ENCODE measurements at regions not wholly inside any gene's neighbourhood (a gene's known extent, or its start where the extent isn't known, plus 50 kb on each side); places are given as distances from the start of the nearest gene placed in this dataset.

DNA sequence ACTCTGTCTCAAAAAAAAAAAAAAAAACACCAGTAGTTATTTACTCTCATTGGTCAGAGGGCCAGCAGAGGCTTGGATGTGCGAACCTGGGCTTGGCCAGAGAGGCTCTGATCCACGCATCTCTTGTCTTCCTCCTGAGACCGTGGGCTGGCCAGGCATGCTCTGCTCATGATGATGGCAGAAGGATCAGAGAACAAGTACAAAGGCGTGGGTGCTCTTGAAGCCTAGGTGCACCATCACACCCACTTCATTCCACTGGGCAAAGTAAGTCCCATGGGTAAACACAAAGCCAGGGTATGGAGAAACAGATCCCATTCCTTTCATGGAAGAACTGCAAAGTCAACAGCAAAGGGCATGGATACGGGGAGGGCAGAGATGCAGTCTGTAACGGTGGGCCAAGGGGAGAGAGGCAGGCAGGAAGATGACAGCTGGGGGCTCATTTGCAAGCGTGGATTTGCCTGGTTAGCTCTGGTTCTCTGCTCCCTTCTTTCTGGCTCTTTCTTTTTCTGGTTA, 128.2 kb upstream of the SDK1 start:
- Histone ChIP-seq H2AFZ (ENCODE audit: low read depth, low read length) (no peak overlapping the region), H4K91ac (ENCODE audit: low read length) (no peak overlapping the region)
- WGBS = 94% methylated on average over 7 of the region's 7 CpGs

GRCh38 chr7:3174515-3175284, 126.4 kb upstream of the SDK1 start:
- no peak for DNase-seq
- H4K91ac ChIP-seq (ENCODE audit: low read length) = no peak overlapping the region
- no peak overlapping the region for H2AK5ac ChIP-seq (ENCODE audit: low read length, severe bottlenecking)
- no peak overlapping the region for H2AFZ ChIP-seq (ENCODE audit: low read depth, low read length)
- H2BK120ac ChIP-seq (ENCODE audit: low read depth, low read length) = no peak overlapping the region
- 90% methylated on average over 14 of the region's 15 CpGs for WGBS
- no peak overlapping the region for H2BK5ac ChIP-seq (ENCODE audit: low read depth, low read length, poor library complexity, severe bottlenecking)
- no peak overlapping the region for H3K18ac ChIP-seq (ENCODE audit: low read depth in 1 of 2, low read length in 2 of 2)
- H3K79me1 ChIP-seq (replicated peaks; ENCODE audit: low read length, poor library complexity, severe bottlenecking) = no peaks in the 10 kb centered on the region
- H2BK12ac ChIP-seq (ENCODE audit: low read length in 2 of 2) = no peak overlapping the region
- no peak overlapping the region for H2BK15ac ChIP-seq (ENCODE audit: low read depth, poor library complexity, severe bottlenecking)
- no peak overlapping the region for H3K9ac ChIP-seq (ENCODE audit: low read length)
- no peak overlapping the region for H4K8ac ChIP-seq (ENCODE audit: low read length)
- no peak overlapping the region for H3K4ac ChIP-seq (ENCODE audit: low read depth in 1 of 2, low read length in 2 of 2)
- H3K9me3 ChIP-seq (ENCODE audit: control insufficient read depth, low read length) = peaks cover 7% of the 10 kb centered on the region
- no peak overlapping the region for H3K27ac ChIP-seq (ENCODE audit: low read length, poor library complexity, severe bottlenecking)
- H3K4me2 ChIP-seq (ENCODE audit: low read length, poor library complexity, severe bottlenecking) = no peak overlapping the region
- H3K4me1 ChIP-seq (ENCODE audit: control insufficient read depth, insufficient read depth, low read depth, low read length) = peaks cover 3% of the 10 kb centered on the region
- H3K27me3 ChIP-seq (ENCODE audit: control insufficient read depth in 1 of 2, insufficient read depth in 1 of 2, low read length in 2 of 2) = peaks cover 0 to 2% of the 10 kb centered on the region in 2 experiments
- no peak overlapping the region for H3K14ac ChIP-seq (ENCODE audit: low read length in 2 of 2)
- H3K4me3 ChIP-seq (ENCODE audit: insufficient read depth in 1 of 2, low read depth in 1 of 2, low read length in 2 of 2) = no peak overlapping the region
- H3K36me3 ChIP-seq (ENCODE audit: control insufficient read depth in 1 of 2, insufficient read depth in 2 of 2, low read depth in 1 of 2, low read length in 2 of 2) = no peaks in the 10 kb centered on the region
- H3K23ac ChIP-seq (ENCODE audit: low read length in 2 of 2) = no peak overlapping the region

More for the DNA sequence above, 128.2 kb upstream of the SDK1 start:
- Histone ChIP-seq H3K27me3 (ENCODE audit: control insufficient read depth in 1 of 2, insufficient read depth in 1 of 2, low read length in 2 of 2) (peaks cover 0 to 6% of the 10 kb centered on the region in 2 experiments), H3K79me1 (replicated peaks; ENCODE audit: low read length, poor library complexity, severe bottlenecking) (no peaks in the 10 kb centered on the region), H3K14ac (ENCODE audit: low read length in 2 of 2) (no peak overlapping the region), H3K23ac (ENCODE audit: low read length in 2 of 2) (no peak overlapping the region), H3K27ac (ENCODE audit: low read length, poor library complexity, severe bottlenecking) (no peak overlapping the region), H3K4me3 (ENCODE audit: insufficient read depth in 1 of 2, low read depth in 1 of 2, low read length in 2 of 2) (no peak overlapping the region), H3K4me2 (ENCODE audit: low read length, poor library complexity, severe bottlenecking) (no peak overlapping the region), H3K4ac (ENCODE audit: low read depth in 1 of 2, low read length in 2 of 2) (no peak overlapping the region), H3K9ac (ENCODE audit: low read length) (no peak overlapping the region), H2BK15ac (ENCODE audit: low read depth, poor library complexity, severe bottlenecking) (no peak overlapping the region), H4K8ac (ENCODE audit: low read length) (no peak overlapping the region), H2BK5ac (ENCODE audit: low read depth, low read length, poor library complexity, severe bottlenecking) (no peak overlapping the region), H2BK120ac (ENCODE audit: low read depth, low read length) (no peak overlapping the region), H2AK5ac (ENCODE audit: low read length, severe bottlenecking) (no peak overlapping the region), H3K36me3 (ENCODE audit: control insufficient read depth in 1 of 2, insufficient read depth in 2 of 2, low read depth in 1 of 2, low read length in 2 of 2) (no peaks in the 10 kb centered on the region), H3K4me1 (ENCODE audit: control insufficient read depth, insufficient read depth, low read depth, low read length) (peaks cover 7% of the 10 kb centered on the region), H3K18ac (ENCODE audit: low read depth in 1 of 2, low read length in 2 of 2) (no peak overlapping the region), H3K9me3 (ENCODE audit: control insufficient read depth, low read length) (peaks cover 4% of the 10 kb centered on the region), H2BK12ac (ENCODE audit: low read length in 2 of 2) (no peak overlapping the region)
- DNase-seq = no peak

DNA sequence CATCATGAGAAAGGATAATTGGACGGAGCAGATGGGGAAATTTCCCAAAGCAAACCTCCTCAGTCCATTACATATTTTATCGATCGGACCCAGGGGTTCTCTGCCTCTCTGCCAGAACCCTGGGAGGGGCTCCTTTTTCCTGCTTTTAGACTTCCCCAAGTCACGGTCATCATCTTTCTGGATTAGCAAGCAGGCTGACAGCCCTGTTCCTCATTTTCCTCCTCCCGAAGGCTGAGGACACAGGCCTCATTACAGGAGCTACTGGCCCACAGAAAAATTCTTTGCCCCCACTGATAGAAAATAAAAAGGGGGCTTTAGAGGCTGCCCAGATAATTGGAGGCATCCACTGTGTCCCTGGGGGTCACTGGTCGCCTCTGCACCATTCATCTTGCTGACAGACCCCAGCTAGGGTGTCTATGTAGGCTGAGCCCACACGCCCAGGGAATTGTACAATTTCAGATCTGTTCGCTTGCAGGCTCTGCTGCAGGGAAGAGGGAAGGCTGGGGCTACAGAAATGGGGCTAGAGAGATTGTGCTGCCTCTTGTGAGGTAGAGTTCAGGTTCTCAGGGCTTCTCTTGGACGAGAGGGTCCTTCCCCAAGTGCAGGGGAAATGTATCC, 125.7 kb upstream of the SDK1 start:
- WGBS = 87% methylated on average over 9 of the region's 9 CpGs
- Histone ChIP-seq H4K91ac (ENCODE audit: low read length) (no peak overlapping the region), H3K14ac (ENCODE audit: low read length in 2 of 2) (no peak overlapping the region), H3K4me3 (ENCODE audit: insufficient read depth in 1 of 2, low read depth in 1 of 2, low read length in 2 of 2) (no peak overlapping the region), H3K4me1 (ENCODE audit: control insufficient read depth, insufficient read depth, low read depth, low read length) (peaks cover 3% of the 10 kb centered on the region), H2BK15ac (ENCODE audit: low read depth, poor library complexity, severe bottlenecking) (no peak overlapping the region), H2BK5ac (ENCODE audit: low read depth, low read length, poor library complexity, severe bottlenecking) (no peak overlapping the region), H3K4ac (ENCODE audit: low read depth in 1 of 2, low read length in 2 of 2) (no peak overlapping the region), H3K79me1 (replicated peaks; ENCODE audit: low read length, poor library complexity, severe bottlenecking) (no peaks in the 10 kb centered on the region), H2BK12ac (ENCODE audit: low read length in 2 of 2) (no peak overlapping the region), H3K27me3 (ENCODE audit: control insufficient read depth in 1 of 2, insufficient read depth in 1 of 2, low read length in 2 of 2) (peaks cover 0 to 5% of the 10 kb centered on the region in 2 experiments), H3K9ac (ENCODE audit: low read length) (no peak overlapping the region), H3K18ac (ENCODE audit: low read depth in 1 of 2, low read length in 2 of 2) (no peak overlapping the region), H2AK5ac (ENCODE audit: low read length, severe bottlenecking) (no peak overlapping the region), H3K23ac (ENCODE audit: low read length in 2 of 2) (no peak overlapping the region), H3K27ac (ENCODE audit: low read length, poor library complexity, severe bottlenecking) (no peak overlapping the region), H4K8ac (ENCODE audit: low read length) (no peak overlapping the region), H3K9me3 (ENCODE audit: control insufficient read depth, low read length) (peaks cover 7% of the 10 kb centered on the region), H2BK120ac (ENCODE audit: low read depth, low read length) (no peak overlapping the region), H3K4me2 (ENCODE audit: low read length, poor library complexity, severe bottlenecking) (no peak overlapping the region), H2AFZ (ENCODE audit: low read depth, low read length) (no peak overlapping the region), H3K36me3 (ENCODE audit: control insufficient read depth in 1 of 2, insufficient read depth in 2 of 2, low read depth in 1 of 2, low read length in 2 of 2) (no peaks in the 10 kb centered on the region)
- no peak for DNase-seq
